ENCODE measurements at regions not wholly inside any gene's neighbourhood (a gene's known extent, or its start where the extent isn't known, plus 50 kb on each side); places are given as distances from the start of the nearest gene placed in this dataset.

DNA sequence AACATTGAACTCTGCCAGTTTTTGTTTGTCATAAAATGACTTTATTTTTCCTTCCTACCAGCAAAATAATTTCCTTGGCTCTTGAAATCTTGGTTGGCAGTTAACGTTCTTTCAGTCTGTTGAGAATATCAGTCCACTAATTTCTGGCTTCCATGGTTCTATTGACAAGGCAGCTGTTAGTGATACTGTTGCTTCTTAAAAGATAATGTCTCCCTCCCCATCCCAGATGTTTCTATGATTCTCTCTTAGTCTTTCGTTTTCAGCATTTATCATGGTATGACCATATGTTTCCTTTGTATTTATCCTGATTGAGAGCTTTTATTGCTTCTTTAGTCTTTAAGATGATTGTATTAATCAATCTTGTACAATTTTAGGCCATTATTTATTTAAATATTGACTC lies 81.1 kb upstream of the STK26 start:
- no peak for TF ChIP-seq CTCF (IDR thresholded peaks at IDR 0.05; ENCODE audit: low read length)
- no peak for TF ChIP-seq EZH2 (optimal IDR thresholded peaks at IDR 0.05; ENCODE audit: low read depth, low read length)
